ENCODE measurements at regions not wholly inside any gene's neighbourhood (a gene's known extent, or its start where the extent isn't known, plus 50 kb on each side); places are given as distances from the start of the nearest gene placed in this dataset.

GRCh38 chr9:8143677-8144076 lies 344.1 kb upstream of the DMAC1 start:
- Histone ChIP-seq H3K4me1 (replicated peaks in 1 of 4; ENCODE audit: control insufficient read depth in 3 of 4, insufficient read depth in 4 of 4, low read length in 3 of 4) (peaks cover 0 to 11% (median 3%) of the 10 kb centered on the region in 4 experiments; a peak in 5 of 7 replicates), H3K4me2 (ENCODE audit: insufficient read depth in 1 of 2, low read depth in 2 of 2, low read length in 2 of 2) (no peak overlapping the region), H2BK15ac (ENCODE audit: low read length) (no peak overlapping the region), H4K5ac (ENCODE audit: insufficient read length, low read depth, low read length) (no peak overlapping the region), H3K4me3 (ENCODE audit: extremely low read depth in 1 of 4, insufficient read depth in 2 of 4, low read depth in 3 of 4, low read length in 4 of 4) (no peak overlapping the region), H4K8ac (ENCODE audit: extremely low read depth, insufficient read depth, low read length) (no peak overlapping the region), H2BK5ac (ENCODE audit: low read depth, low read length) (no peak overlapping the region), H2BK120ac (replicated peaks; ENCODE audit: low read depth, low read length) (no peak overlapping the region), H2AFZ (ENCODE audit: low read length) (no peak overlapping the region), H3K14ac (ENCODE audit: insufficient read length) (no peak overlapping the region), H3K27me3 (replicated peaks in 1 of 4; ENCODE audit: control insufficient read depth in 3 of 4, extremely low read depth in 1 of 4, insufficient read depth in 3 of 4, low read length in 3 of 4) (no peaks in the 10 kb centered on the region), H3K4ac (replicated peaks; ENCODE audit: insufficient read length, low read depth, low read length) (no peak overlapping the region), H2AK5ac (ENCODE audit: low read depth, low read length) (no peak overlapping the region), H2BK12ac (ENCODE audit: low read depth, low read length) (no peak overlapping the region), H3K27ac (ENCODE audit: low read depth, low read length) (no peak overlapping the region), H2BK20ac (ENCODE audit: low read length) (no peak overlapping the region), H3K9ac (replicated peaks in 1 of 4; ENCODE audit: extremely low read depth in 1 of 4, low read depth in 3 of 4, low read length in 3 of 4) (no peak overlapping the region), H3K56ac (replicated peaks; ENCODE audit: insufficient read length, low read depth, low read length) (no peak overlapping the region), H3K9me3 (ENCODE audit: insufficient read depth in 2 of 2, low read depth in 1 of 2, low read length in 1 of 2) (no peaks in the 10 kb centered on the region), H3K23ac (ENCODE audit: insufficient read length) (no peak overlapping the region), H4K91ac (replicated peaks; ENCODE audit: insufficient read length, low read length) (no peak overlapping the region), H3K18ac (ENCODE audit: extremely low read depth, low read length) (no peak overlapping the region), H3K79me2 (ENCODE audit: control insufficient read depth in 1 of 2, insufficient read depth in 2 of 2, low read length in 2 of 2) (no peaks in the 10 kb centered on the region), H4K20me1 (replicated peaks in 1 of 2; ENCODE audit: control insufficient read depth in 1 of 2, insufficient read depth in 2 of 2, low read length in 2 of 2) (no peaks in the 10 kb centered on the region), H3K36me3 (ENCODE audit: control insufficient read depth in 2 of 4, insufficient read depth in 4 of 4, low read length in 3 of 4) (no peaks in the 10 kb centered on the region), H3K79me1 (ENCODE audit: low read depth, low read length) (no peaks in the 10 kb centered on the region), H3K23me2 (ENCODE audit: low read depth, low read length) (no peaks in the 10 kb centered on the region)
- POLR2A ChIA-PET (ENCODE audit: partially characterized antibody) = no interaction called here
- CTCF ChIA-PET (ENCODE audit: partially characterized antibody) = no interaction called here
- TF ChIP-seq YY1 (IDR thresholded peaks at IDR 0.05; ENCODE audit: low read depth, low read length) (no peak), EP300 (IDR thresholded peaks at IDR 0.05; ENCODE audit: borderline replicate concordance in 1 of 2, low read depth in 2 of 2, low read length in 2 of 2) (no peak), SIN3A (conservative IDR thresholded peaks at IDR 0.05 in 1 of 2, IDR thresholded peaks at IDR 0.05 in 1 of 2; ENCODE audit: low read depth in 1 of 2, low read length in 2 of 2) (no peak), ZNF274 (IDR thresholded peaks at IDR 0.05; ENCODE audit: borderline replicate concordance, extremely low read depth, low read length) (no peak)
- TF ChIP-seq, protein P1, sequence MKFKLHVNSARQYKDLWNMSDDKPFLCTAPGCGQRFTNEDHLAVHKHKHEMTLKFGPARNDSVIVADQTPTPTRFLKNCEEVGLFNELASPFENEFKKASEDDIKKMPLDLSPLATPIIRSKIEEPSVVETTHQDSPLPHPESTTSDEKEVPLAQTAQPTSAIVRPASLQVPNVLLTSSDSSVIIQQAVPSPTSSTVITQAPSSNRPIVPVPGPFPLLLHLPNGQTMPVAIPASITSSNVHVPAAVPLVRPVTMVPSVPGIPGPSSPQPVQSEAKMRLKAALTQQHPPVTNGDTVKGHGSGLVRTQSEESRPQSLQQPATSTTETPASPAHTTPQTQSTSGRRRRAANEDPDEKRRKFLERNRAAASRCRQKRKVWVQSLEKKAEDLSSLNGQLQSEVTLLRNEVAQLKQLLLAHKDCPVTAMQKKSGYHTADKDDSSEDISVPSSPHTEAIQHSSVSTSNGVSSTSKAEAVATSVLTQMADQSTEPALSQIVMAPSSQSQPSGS (IDR thresholded peaks at IDR 0.05; ENCODE audit: low read length) = no peak
- TF ChIP-seq, protein P2, sequence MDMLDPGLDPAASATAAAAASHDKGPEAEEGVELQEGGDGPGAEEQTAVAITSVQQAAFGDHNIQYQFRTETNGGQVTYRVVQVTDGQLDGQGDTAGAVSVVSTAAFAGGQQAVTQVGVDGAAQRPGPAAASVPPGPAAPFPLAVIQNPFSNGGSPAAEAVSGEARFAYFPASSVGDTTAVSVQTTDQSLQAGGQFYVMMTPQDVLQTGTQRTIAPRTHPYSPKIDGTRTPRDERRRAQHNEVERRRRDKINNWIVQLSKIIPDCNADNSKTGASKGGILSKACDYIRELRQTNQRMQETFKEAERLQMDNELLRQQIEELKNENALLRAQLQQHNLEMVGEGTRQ (IDR thresholded peaks at IDR 0.05; ENCODE audit: low read length) = no peak
- TF ChIP-seq, protein P3, sequence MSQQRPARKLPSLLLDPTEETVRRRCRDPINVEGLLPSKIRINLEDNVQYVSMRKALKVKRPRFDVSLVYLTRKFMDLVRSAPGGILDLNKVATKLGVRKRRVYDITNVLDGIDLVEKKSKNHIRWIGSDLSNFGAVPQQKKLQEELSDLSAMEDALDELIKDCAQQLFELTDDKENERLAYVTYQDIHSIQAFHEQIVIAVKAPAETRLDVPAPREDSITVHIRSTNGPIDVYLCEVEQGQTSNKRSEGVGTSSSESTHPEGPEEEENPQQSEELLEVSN (IDR thresholded peaks at IDR 0.05) = no peak
- WGBS, 2 experiments (ENCODE audit: extremely low coverage in 1 of 2, insufficient coverage in 1 of 2, insufficient read length in 1 of 2, insufficient replicate concordance in 2 of 2, low coverage in 1 of 2, low lambda C conversion rate in 2 of 2, missing lambda C conversion rate in 1 of 2) = 74% methylated on average over 3 of the region's 3 CpGs; no CpG with 5 or more reads in 1 of the 2 experiments
- no peak for DNase-seq (ENCODE audit: low read depth in 1 of 2, low spot score in 2 of 2)
- FAIRE-seq = no peak
